Ectodermal cell (in vitro differentiated cells): ENCODE measurements at regions not wholly inside any gene's neighbourhood (a gene's known extent, or its start where the extent isn't known, plus 50 kb on each side); places are given as distances from the start of the nearest gene placed in this dataset.
"Not testable (repeated sequence)": the region's sequence is repeated elsewhere in the genome, so short reads cannot be mapped to it uniquely, and the experiment has no call there.

ENCODE experiments used
- H3K27ac ChIP-seq: 2 replicates; pipeline ENCODE4 v1.7.0; 2013; ENCODE audit warnings: mild to moderate bottlenecking, low read depth, low read length; ENCODE audit not compliant: insufficient read depth, poor library complexity, severe bottlenecking
- H3K27me3 ChIP-seq: 2 replicates; pipeline ENCODE4 v1.7.0; 2013; ENCODE audit warnings: mild to moderate bottlenecking, low read length; ENCODE audit not compliant: insufficient read depth, control insufficient read depth, poor library complexity, severe bottlenecking
- H3K36me3 ChIP-seq: one replicate; pipeline ENCODE4 v1.7.0; 2013; ENCODE audit warnings: low read length; ENCODE audit not compliant: control insufficient read depth, insufficient read depth
- H3K4me1 ChIP-seq: one replicate; pipeline ENCODE4 v1.7.0; 2013; ENCODE audit warnings: low read length; ENCODE audit not compliant: control insufficient read depth, insufficient read depth
- H3K4me3 ChIP-seq: 2 replicates; pipeline ENCODE4 v1.7.0; 2013; ENCODE audit warnings: low read depth, low read length, control low read depth; ENCODE audit not compliant: insufficient read depth
- H3K9me3 ChIP-seq: 2 replicates; pipeline ENCODE4 v1.7.0; 2013; ENCODE audit warnings: mild to moderate bottlenecking, low read length, moderate library complexity; ENCODE audit not compliant: control insufficient read depth
- WGBS, 2 experiments: methylation state at CpG; one replicate each; pipeline ENCODE4 v1.1.7; 2013; ENCODE audit warnings: missing lambda C conversion rate in 2 of 2; 5-methylcytosine and 5-hydroxymethylcytosine counted together

DNA sequence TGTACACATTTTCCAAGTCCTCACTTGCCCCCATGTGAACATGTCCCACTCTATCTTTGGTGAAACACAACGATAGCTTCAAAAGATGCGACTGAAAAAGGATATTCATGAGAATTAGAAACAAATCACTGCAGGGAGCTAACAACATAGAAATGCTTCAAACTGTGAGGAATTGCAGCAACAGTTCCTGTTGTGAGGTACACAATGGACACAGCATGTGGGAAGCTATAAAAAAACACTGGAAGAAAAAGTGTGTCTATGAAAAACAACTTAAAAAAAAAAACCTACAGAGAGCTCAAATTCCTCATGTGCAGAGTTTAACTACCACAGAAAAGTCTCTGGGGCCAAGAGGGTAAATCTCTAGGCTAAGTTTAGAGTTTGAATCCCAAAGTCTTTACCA lies 51.6 kb upstream of the BLTP1 start:
- no peaks in the 10 kb centered on the region for H3K27me3 ChIP-seq
- WGBS, 2 experiments = 0 to 2% methylated on average over 2 of the region's 2 CpGs
- no peak overlapping the region for H3K4me3 ChIP-seq
- H3K27ac ChIP-seq = peak overlapping the region; percentile 38
- peaks cover 9% of the 10 kb centered on the region for H3K4me1 ChIP-seq
- H3K36me3 ChIP-seq = no peaks in the 10 kb centered on the region
- H3K9me3 ChIP-seq = no peaks in the 10 kb centered on the region

DNA sequence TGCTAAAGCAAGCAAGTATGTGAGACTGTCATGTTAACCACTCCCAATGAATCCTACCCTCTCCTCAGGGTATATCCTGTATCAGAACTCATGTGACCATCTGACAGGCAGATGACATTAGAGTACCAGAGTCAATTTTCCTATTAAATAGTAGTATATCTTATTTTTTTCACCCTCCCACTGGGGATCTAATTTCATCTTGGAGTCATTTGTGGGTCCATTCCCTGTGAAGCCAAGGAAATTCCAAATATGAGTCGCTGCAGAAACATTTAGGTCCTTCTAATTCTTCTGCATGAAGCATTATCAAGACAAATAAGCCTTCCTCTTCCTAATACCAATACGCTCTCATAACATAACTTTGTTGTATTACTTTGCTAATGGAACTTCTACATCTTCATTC lies 52.2 kb upstream of the BLTP1 start:
- 80 to 92% methylated on average over 2 of the region's 2 CpGs for WGBS, 2 experiments
- no peak overlapping the region for H3K4me3 ChIP-seq
- H3K27ac ChIP-seq = no peak overlapping the region
- no peaks in the 10 kb centered on the region for H3K9me3 ChIP-seq
- H3K27me3 ChIP-seq = no peaks in the 10 kb centered on the region
- no peaks in the 10 kb centered on the region for H3K36me3 ChIP-seq
- H3K4me1 ChIP-seq = peaks cover 9% of the 10 kb centered on the region

GRCh38 chr4:122091836-122092405 lies 60.2 kb upstream of the BLTP1 start:
- Histone ChIP-seq H3K4me1 (no peaks in the 10 kb centered on the region), H3K27me3 (no peaks in the 10 kb centered on the region), H3K36me3 (no peaks in the 10 kb centered on the region), H3K27ac (no peak overlapping the region), H3K9me3 (no peaks in the 10 kb centered on the region), H3K4me3 (no peak overlapping the region)
- WGBS, 2 experiments = no CpG with 5 or more reads among the region's 1 CpG

DNA sequence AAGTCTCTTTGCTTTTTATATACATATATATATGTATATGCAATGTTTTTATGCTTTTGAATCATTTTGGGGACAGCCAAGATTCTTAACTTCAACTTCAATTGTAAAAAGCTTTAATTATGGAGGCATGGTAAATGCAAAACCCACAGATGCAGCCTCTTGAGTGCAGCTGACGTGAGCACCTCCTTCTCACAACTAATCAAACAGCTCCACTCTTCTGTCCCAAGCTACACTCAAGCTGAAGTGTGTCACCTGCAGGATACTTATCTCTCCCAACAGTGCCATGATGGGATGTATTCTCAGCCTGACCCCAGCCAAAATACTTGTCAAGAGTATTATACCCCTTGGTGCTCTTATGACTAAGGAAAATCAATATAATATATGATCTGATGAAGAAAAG lies 60.7 kb upstream of the BLTP1 start:
- Histone ChIP-seq H3K4me3 (no peak overlapping the region), H3K27ac (no peak overlapping the region)
- 92 to 96% methylated on average over 1 of the region's 1 CpG for WGBS, 2 experiments

GRCh38 chr4:122090989-122091388 lies 61.1 kb upstream of the BLTP1 start:
- 80% methylated on average over 1 of the region's 1 CpG; no CpG with 5 or more reads in 1 of the 2 experiments for WGBS, 2 experiments
- H3K9me3 ChIP-seq = no peaks in the 10 kb centered on the region
- H3K27me3 ChIP-seq = no peaks in the 10 kb centered on the region
- H3K36me3 ChIP-seq = no peaks in the 10 kb centered on the region
- no peak overlapping the region for H3K27ac ChIP-seq
- H3K4me3 ChIP-seq = no peak overlapping the region
- H3K4me1 ChIP-seq = no peaks in the 10 kb centered on the region

More for the DNA sequence above, 60.7 kb upstream of the BLTP1 start:
- Histone ChIP-seq H3K36me3 (no peaks in the 10 kb centered on the region), H3K27me3 (no peaks in the 10 kb centered on the region), H3K4me1 (no peaks in the 10 kb centered on the region), H3K9me3 (no peaks in the 10 kb centered on the region)

DNA sequence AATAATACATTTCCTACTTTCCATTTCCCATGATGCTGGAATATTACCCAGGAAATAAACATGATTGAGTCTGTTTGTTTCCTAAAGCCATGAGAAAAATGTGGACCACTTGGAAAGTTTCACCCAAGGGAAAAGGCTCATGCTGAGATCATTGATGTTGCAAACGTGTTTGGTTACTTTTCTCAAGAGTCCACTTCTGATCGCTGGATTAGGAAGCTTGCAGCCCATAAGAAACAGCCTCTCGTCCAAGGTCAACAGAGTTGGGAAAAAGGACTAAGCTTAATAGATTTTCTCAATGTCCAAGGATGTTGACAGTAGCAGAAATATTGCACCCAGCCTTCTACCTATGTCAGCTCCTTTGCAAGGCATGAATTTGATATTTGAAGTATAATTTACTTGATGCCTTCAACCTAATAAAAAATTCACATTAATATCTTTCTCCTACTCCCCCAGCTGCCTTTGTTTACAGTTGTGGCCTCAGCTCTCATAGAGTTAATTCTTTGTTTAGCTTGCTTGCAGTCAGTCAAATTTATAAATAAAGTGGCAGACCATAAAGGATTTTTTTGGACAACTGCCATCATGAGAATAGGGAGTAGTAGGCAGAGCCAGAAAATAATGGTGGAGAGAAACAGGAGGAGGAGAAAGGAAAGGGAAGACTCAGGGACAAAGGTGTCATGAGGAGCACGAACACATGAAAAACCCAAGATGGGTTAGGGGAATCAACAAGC lies 65.6 kb upstream of the BLTP1 start:
- no peaks in the 10 kb centered on the region for H3K36me3 ChIP-seq

GRCh38 chr4:122083989-122084388 lies 68.1 kb upstream of the BLTP1 start:
- Histone ChIP-seq H3K4me1 (no peaks in the 10 kb centered on the region), H3K27ac (no peak overlapping the region), H3K27me3 (no peaks in the 10 kb centered on the region), H3K4me3 (no peak overlapping the region), H3K36me3 (no peaks in the 10 kb centered on the region), H3K9me3 (no peaks in the 10 kb centered on the region)
- 35 to 50% methylated on average over 1 of the region's 1 CpG for WGBS, 2 experiments

More for the DNA sequence above, 65.6 kb upstream of the BLTP1 start:
- Histone ChIP-seq H3K4me1 (no peaks in the 10 kb centered on the region), H3K27ac (no peak overlapping the region), H3K4me3 (no peak overlapping the region), H3K9me3 (no peaks in the 10 kb centered on the region), H3K27me3 (no peaks in the 10 kb centered on the region)
- 90 to 92% methylated on average over 4 of the region's 4 CpGs for WGBS, 2 experiments

DNA sequence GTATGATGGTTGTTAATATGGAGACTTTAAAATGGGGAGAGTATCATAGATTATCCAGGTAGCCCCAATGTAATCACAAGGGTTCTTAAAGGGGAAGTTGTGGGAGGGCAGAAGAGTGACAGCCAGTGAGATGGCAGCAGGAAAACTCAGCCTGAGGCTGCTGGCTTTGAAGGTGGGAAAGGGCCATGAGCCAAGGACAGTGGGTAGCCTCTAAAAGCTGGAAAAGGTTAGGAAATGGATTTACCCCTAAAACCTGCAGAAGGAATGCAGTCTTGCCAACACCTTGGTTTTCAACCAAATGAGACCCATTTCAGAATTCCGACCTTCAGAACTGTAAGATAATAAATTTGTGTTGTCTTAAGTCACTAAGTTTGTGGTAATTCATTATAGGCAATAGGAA lies 68.8 kb upstream of the BLTP1 start:
- Histone ChIP-seq H3K27ac (no peak overlapping the region), H3K9me3 (no peaks in the 10 kb centered on the region), H3K27me3 (no peaks in the 10 kb centered on the region), H3K4me3 (no peak overlapping the region), H3K36me3 (no peaks in the 10 kb centered on the region), H3K4me1 (no peaks in the 10 kb centered on the region)
- 100% methylated on average over 1 of the region's 1 CpG for WGBS, 2 experiments

GRCh38 chr4:122082661-122083060 lies 69.5 kb upstream of the BLTP1 start:
- no peaks in the 10 kb centered on the region for H3K9me3 ChIP-seq
- no peaks in the 10 kb centered on the region for H3K36me3 ChIP-seq
- no peak overlapping the region for H3K4me3 ChIP-seq
- H3K27me3 ChIP-seq = no peaks in the 10 kb centered on the region
- no peak overlapping the region for H3K27ac ChIP-seq
- WGBS, 2 experiments = 100% methylated on average over 1 of the region's 1 CpG; no CpG with 5 or more reads in 1 of the 2 experiments
- no peaks in the 10 kb centered on the region for H3K4me1 ChIP-seq

DNA sequence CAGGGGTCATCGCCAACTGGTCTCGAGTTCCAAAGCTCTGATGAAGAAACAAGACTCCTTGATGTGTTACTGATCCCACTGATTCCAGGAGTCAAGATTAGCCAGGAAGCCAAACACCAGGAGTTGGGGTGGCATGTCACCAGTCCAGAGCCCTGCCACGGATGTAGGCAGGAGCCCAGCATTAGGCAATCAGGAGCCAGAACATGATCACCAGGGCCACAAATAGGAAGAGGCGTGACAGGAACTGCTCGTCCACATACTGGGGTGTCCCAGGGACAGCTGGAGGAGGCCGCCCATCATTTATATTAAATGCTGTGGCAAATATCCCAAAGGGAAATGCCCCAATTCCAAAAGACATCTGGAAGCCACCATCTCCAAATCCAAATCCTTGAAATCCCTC lies 74.5 kb upstream of the BLTP1 start:
- H3K36me3 ChIP-seq, H3K27ac ChIP-seq, H3K4me1 ChIP-seq, H3K27me3 ChIP-seq, H3K4me3 ChIP-seq, H3K9me3 ChIP-seq: not testable (repeated sequence)
- WGBS, 2 experiments = 84 to 100% methylated on average over 4 to 6 of the region's 6 CpGs
